ENCODE measurements at regions not wholly inside any gene's neighbourhood (a gene's known extent, or its start where the extent isn't known, plus 50 kb on each side); places are given as distances from the start of the nearest gene placed in this dataset.

- no peak for TF ChIP-seq CTCF (conservative IDR thresholded peaks at IDR 0.05)
Measured at GRCh38 chr17:68718465-68718864, 117.3 kb upstream of the FAM20A start.

GRCh38 chr17:68714676-68715075 is 113.5 kb upstream of the FAM20A start:
- H3K27ac ChIP-seq, result no peak overlapping the region
- no peak for TF ChIP-seq CTCF (conservative IDR thresholded peaks at IDR 0.05)

More at GRCh38 chr17:68718465-68718864, 117.3 kb upstream of the FAM20A start:
- no peak overlapping the region for H3K27ac ChIP-seq

DNA sequence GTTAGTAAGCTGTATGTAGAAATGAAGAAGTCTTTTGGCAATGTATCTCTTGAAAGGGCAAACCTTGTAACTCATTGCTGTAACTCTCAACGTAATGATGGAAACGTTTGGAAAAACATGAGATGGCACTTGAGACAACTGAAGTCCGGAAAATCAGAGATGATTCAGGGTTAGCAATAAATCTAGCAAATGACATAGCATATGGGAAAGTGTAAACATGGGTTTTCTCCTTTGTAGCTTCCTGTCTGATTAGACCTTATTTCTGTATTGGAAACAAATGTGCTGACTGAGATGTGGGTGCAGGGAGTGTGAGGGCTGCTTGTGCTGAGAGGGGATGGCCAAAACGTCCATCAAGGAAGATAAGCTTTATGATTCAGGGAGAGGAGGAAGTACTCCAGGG is 110.7 kb upstream of the FAM20A start:
- TF ChIP-seq CTCF (conservative IDR thresholded peaks at IDR 0.05), result no peak
- H3K27ac ChIP-seq, result no peak overlapping the region

GRCh38 chr17:68710976-68711375 is 109.8 kb upstream of the FAM20A start:
- no peak for TF ChIP-seq CTCF (conservative IDR thresholded peaks at IDR 0.05)
- H3K27ac ChIP-seq, result no peak overlapping the region

DNA sequence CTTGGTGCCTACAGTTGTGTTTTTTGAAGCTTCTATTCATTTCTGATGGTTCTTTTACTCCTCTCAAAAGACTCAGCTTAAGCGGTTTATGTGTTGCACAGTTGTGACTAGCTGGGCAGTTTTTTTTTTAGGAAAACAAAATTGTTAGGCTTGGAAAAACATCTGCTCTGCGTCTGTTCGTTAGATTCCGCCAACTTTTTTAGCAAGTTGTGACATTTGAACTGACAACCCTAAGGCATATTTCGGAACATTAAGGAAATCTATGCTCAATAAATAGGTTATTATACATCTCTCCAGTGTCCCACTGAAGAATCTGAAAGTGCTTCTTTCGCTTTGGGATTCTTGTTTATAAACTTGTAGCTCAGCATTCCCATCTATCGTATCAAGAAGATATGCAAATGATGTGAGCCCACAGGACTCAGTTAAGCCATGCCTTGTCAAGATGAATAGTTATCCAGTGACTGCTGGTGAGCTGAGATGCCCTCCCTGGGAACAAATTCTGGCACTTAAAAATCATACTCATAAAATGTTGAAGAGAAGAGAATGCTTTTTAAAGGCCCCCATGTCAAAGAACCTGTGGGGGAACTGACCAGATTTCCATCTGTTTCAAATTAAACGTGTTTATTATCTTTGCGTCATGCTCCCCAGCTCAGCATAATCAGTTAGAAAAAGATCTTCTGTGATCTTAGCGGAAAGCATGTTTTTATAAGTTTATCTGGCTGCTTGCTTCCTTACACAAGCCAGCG is 109.0 kb upstream of the FAM20A start:
- no peak for TF ChIP-seq CTCF (conservative IDR thresholded peaks at IDR 0.05)
- H3K27ac ChIP-seq, result no peak overlapping the region

- H3K27ac ChIP-seq, result no peak overlapping the region
- TF ChIP-seq CTCF (conservative IDR thresholded peaks at IDR 0.05), result no peak
Measured at GRCh38 chr17:68709461-68709860, 108.3 kb upstream of the FAM20A start.

GRCh38 chr17:68707031-68707430 is 105.9 kb upstream of the FAM20A start:
- no peak for TF ChIP-seq CTCF (conservative IDR thresholded peaks at IDR 0.05)
- H3K27ac ChIP-seq, result no peak overlapping the region
